Right lobe of liver (tissue), 4 donors: ENCODE measurements at regions not wholly inside any gene's neighbourhood (a gene's known extent, or its start where the extent isn't known, plus 50 kb on each side); places are given as distances from the start of the nearest gene placed in this dataset.

ENCODE experiments used
- POLR2A ChIP-seq: fragments of 450-650 bp; IDR thresholded peaks from one replicate; pipeline ENCODE4 v1.6.1; 2017; ENCODE audit warnings: antibody characterized with exemption, mild to moderate bottlenecking
- TF ChIP-seq, protein P1 (sequence below), 4 donors: fragments of 200-600 bp in 3 of 4; fragments of 450-650 bp in 1 of 4; IDR thresholded peaks; one replicate each; pipeline versions ENCODE4 v1.5.1 to v1.8.0; 2016 to 2022; ENCODE audit warnings: antibody characterized with exemption in 4 of 4, mild to moderate bottlenecking in 2 of 4
- donor health status: DM: no; HTN: no; CAD: no.
- donor health status: DM: no; HTN: no; CAD: no.
- donor health status: DM: no; HTN: yes; CAD: no.

GRCh38 chr9:87002517-87002916 lies 55.2 kb upstream of the GAS1 start:
- TF ChIP-seq POLR2A, result no peak
- TF ChIP-seq, protein P1, sequence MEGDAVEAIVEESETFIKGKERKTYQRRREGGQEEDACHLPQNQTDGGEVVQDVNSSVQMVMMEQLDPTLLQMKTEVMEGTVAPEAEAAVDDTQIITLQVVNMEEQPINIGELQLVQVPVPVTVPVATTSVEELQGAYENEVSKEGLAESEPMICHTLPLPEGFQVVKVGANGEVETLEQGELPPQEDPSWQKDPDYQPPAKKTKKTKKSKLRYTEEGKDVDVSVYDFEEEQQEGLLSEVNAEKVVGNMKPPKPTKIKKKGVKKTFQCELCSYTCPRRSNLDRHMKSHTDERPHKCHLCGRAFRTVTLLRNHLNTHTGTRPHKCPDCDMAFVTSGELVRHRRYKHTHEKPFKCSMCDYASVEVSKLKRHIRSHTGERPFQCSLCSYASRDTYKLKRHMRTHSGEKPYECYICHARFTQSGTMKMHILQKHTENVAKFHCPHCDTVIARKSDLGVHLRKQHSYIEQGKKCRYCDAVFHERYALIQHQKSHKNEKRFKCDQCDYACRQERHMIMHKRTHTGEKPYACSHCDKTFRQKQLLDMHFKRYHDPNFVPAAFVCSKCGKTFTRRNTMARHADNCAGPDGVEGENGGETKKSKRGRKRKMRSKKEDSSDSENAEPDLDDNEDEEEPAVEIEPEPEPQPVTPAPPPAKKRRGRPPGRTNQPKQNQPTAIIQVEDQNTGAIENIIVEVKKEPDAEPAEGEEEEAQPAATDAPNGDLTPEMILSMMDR (IDR thresholded peaks at IDR 0.05), result no peak
